8988T (cell line): ENCODE measurements at regions not wholly inside any gene's neighbourhood (a gene's known extent, or its start where the extent isn't known, plus 50 kb on each side); places are given as distances from the start of the nearest gene placed in this dataset.

Source experiments
- DNase-seq: peaks from one replicate; pipeline ENCODE4 v3.0.0; 2011

- DNase-seq, result no peak
Observed at GRCh38 chr15:67992834-67993233, 61.3 kb upstream of the PIAS1 start.

DNA sequence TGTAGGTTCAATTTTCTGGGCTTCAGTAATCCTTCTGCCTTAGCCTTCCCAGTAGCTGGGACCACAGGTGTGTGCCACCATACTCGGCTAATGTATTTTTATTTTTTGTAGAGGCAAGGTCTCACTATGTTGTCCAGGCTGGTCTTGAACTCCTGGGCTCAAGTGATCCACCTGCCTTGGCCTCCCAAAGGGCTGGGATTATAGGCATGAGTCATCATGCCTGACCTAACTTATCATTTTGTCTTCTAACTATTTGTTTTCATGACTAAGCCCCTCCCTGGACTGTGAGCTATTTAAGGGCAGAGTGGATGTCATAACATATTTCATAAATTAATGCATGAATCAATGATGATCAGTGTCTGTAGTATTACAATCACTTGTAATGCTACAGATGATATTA lies 56.1 kb upstream of the PIAS1 start:
- no peak for DNase-seq

DNA sequence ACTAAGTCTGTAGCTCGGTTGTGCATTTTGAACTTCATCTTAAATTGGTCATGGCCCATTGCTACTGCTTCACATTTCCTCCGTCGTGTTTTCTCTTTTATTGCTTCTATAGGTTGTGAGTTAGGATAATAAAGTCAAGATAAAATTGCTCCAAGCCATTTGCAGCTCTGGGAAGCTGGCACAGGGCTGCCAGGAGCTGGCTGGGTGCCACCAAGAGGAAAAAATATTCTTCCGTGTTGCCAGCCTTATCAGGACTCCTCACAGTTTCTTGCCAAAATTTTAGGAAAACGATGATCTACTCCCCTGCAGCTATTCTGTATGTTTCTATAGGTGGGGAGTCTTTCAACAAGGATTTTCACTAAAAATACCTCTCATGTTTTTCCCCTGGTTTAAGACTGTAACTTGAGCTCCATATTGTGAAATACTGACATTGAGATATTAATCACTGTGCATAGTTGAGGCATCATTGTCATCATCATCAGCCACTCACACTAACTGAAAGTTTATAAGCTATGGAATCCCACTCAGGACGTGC lies 55.4 kb upstream of the PIAS1 start:
- DNase-seq, result no peak

GRCh38 chr15:67999320-68000100 lies 54.6 kb upstream of the PIAS1 start:
- no peak for DNase-seq

DNA sequence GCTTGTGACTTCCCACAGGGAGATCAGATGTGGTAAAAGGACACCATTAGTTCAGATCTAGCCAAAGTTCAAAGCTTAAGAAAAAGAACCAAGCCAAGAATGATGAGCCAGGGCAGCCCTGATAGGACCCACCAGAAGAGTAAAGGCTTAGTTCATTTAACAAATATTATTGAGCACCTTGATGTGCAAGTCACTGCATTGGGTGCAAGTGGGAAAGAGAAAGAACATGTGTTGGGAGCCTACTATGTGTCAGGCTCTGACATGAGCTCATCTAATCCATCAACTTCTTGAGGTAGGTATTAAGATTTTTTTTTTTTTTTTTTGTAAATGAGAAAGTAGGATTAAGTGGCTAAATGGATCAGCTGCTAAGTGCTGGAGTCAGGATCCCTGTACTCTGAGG lies 53.4 kb upstream of the PIAS1 start:
- no peak for DNase-seq

GRCh38 chr15:68001811-68002210 lies 52.3 kb upstream of the PIAS1 start:
- no peak for DNase-seq

DNA sequence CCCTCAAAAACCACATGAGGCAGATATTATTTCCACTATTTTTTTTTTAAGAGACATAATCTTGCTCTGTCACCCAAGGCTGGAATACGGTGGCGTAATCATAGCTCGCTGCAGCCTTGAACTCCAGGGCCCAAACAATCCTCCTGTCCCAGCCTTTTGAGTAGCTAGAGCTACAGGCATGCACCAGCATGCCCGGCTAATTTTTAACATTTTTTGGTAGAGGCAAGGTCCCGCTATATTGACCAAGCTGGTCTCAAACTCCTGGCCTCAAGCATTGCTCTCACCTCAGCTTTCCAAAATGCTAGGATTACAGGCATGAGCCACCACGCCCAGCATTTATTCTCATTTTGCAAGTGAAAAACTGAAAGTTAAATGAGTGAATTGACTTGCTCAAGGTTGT lies 50.8 kb upstream of the PIAS1 start:
- DNase-seq, result no peak
